Panc1 (cell line): ENCODE measurements at regions not wholly inside any gene's neighbourhood (a gene's known extent, or its start where the extent isn't known, plus 50 kb on each side); places are given as distances from the start of the nearest gene placed in this dataset.

Experiments used
- ATAC-seq: fragments of 200-7000 bp; cut with Tn5 transposase; 2 replicates; pipeline ENCODE4 v1.9.1; 2020; ENCODE audit warnings: mild to moderate bottlenecking, moderate library complexity
- BruUV-seq: library from RNA; stranded (reverse); fragments of 400-500 nt; replicated peaks from 2 replicates; lab custom pipeline; 2021; lab: Mats Ljungman, UMichigan
- CTCF ChIA-PET: fragments of 300-600 bp; sonication (Branson Sonifier 250); formaldehyde crosslinking; loops from one replicate; lab custom pipeline; 2022; ENCODE audit warnings: antibody characterized with exemption; lab: Charles Lee
- POLR2A ChIA-PET: fragments of 300-600 bp; sonication (Branson Sonifier 250); formaldehyde crosslinking; loops from one replicate; lab custom pipeline; 2022; ENCODE audit warnings: antibody characterized with exemption; lab: Charles Lee
- DNase-seq: peaks from one replicate; pipeline ENCODE4 v3.0.0-alpha.2; 2010; ENCODE audit warnings: low read depth, low spot score
- H3K27ac ChIP-seq: 2 replicates; pipeline ENCODE4 v1.5.1; 2011; ENCODE audit warnings: mild to moderate bottlenecking, low read length, inconsistent platforms
- H3K27me3 ChIP-seq: fragments of 200-500 bp; sonication (Bioruptor generic); 2 replicates; pipeline ENCODE4 v1.6.0; 2014; ENCODE audit warnings: low read length, inconsistent platforms; ENCODE audit not compliant: control insufficient read depth, insufficient read depth
- H3K36me3 ChIP-seq: fragments of 200-500 bp; sonication (Bioruptor generic); 2 replicates; pipeline ENCODE4 v1.5.1; 2014; ENCODE audit warnings: inconsistent platforms, mild to moderate bottlenecking, low read length, moderate library complexity; ENCODE audit not compliant: control insufficient read depth, insufficient read depth
- H3K4me1 ChIP-seq: 2 replicates; pipeline ENCODE4 v1.5.1; 2011; ENCODE audit warnings: inconsistent platforms, mild to moderate bottlenecking, low read length, moderate library complexity; ENCODE audit not compliant: control insufficient read depth, insufficient read depth
- H3K4me3 ChIP-seq, 2 experiments: 2 replicates each; pipeline ENCODE4 v1.5.1; 2011 to 2012; ENCODE audit warnings: low read depth in 2 of 2, low read length in 2 of 2, mild to moderate bottlenecking in 2 of 2, inconsistent platforms in 1 of 2, moderate library complexity in 1 of 2
- H3K9me3 ChIP-seq: fragments of 200-500 bp; sonication (Bioruptor generic); 2 replicates; pipeline ENCODE4 v1.5.1; 2014; ENCODE audit warnings: low read depth, mild to moderate bottlenecking, inconsistent platforms, low read length, moderate library complexity; ENCODE audit not compliant: control insufficient read depth, insufficient read depth
- CTCF ChIP-seq: fragments of 450-650 bp; IDR thresholded peaks from 2 replicates; pipeline ENCODE4 v1.5.1; 2017; ENCODE audit warnings: mild to moderate bottlenecking
- POLR2AphosphoS5 ChIP-seq: IDR thresholded peaks from 2 replicates; pipeline ENCODE4 v1.6.1; 2012; ENCODE audit warnings: mild to moderate bottlenecking, low read depth, low read length, moderate library complexity
- REST ChIP-seq, 2 experiments: IDR thresholded peaks; 2 replicates each; pipeline ENCODE4 v1.6.1; 2011 to 2012; ENCODE audit warnings: low read depth in 2 of 2, control low read depth in 1 of 2, low read length in 1 of 2, mild to moderate bottlenecking in 1 of 2, moderate library complexity in 1 of 2; ENCODE audit not compliant: insufficient read depth in 1 of 2
- SIN3A ChIP-seq: IDR thresholded peaks from 2 replicates; pipeline ENCODE4 v1.6.1; 2012; ENCODE audit warnings: low read depth, mild to moderate bottlenecking, low read length, moderate library complexity, borderline replicate concordance; ENCODE audit not compliant: insufficient read depth
- TCF7L2 ChIP-seq: IDR thresholded peaks from 2 replicates; pipeline ENCODE4 v1.6.1; 2011; ENCODE audit warnings: mild to moderate bottlenecking, low read depth, low read length, inconsistent platforms
- in situ Hi-C: cut with HindIII; loops from 2 replicates; pipeline ENCODE4 v1.10.0; 2016; ENCODE audit warnings: low sequenced_read_pairs, low pct_unique_long_range_greater_than_20kb
- intact Hi-C: fragments of 100-400 bp; cut with micrococcal nuclease; formaldehyde crosslinking; loops from one replicate; pipeline ENCODE4 v1.10.0; 2022; ENCODE audit not compliant: unreplicated experiment

- peak overlapping the region; percentile 46; the same call in 1 of the 2 replicates for H3K27ac ChIP-seq
- peaks cover 26% of the 10 kb centered on the region; the same call in 1 of the 2 replicates for H3K9me3 ChIP-seq
- no peak for ATAC-seq
- no peaks in the 10 kb centered on the region for H3K36me3 ChIP-seq
- TF ChIP-seq CTCF, result no peak
- TF ChIP-seq REST (IDR thresholded peaks at IDR 0.05; ENCODE audit: insufficient read depth in 1 of 2, low read depth in 2 of 2, low read length in 1 of 2), result no peak
- no peak for TF ChIP-seq SIN3A
- no peak for TF ChIP-seq TCF7L2
- no peak for TF ChIP-seq POLR2AphosphoS5
- in situ Hi-C loops, result no loop called here
- H3K4me3 ChIP-seq, result no peak overlapping the region
- no peaks in the 10 kb centered on the region for H3K27me3 ChIP-seq
- POLR2A ChIA-PET, result interaction anchor here (0.6 kb wide), 1 partner anchor 66 kb away, joined by 8 read pairs; no protein-coding TSS in a partner anchor
- CTCF ChIA-PET, result no interaction called here
- no TSS peak for BruUV-seq
- no peak for DNase-seq
- peaks cover 6% of the 10 kb centered on the region for H3K4me1 ChIP-seq
- intact Hi-C loops, result loop anchor here (10.0 kb wide), 2 partner anchors 175 to 535 kb away; no protein-coding TSS in a partner anchor
Observed at GRCh38 chr4:123579961-123580360, 183.4 kb downstream of the SPRY1 start.

- no peak for DNase-seq
- CTCF ChIA-PET, result no interaction called here
Observed at GRCh38 chr4:123580981-123581664, 184.5 kb downstream of the SPRY1 start.

More at GRCh38 chr4:123580981-123581664, 184.5 kb downstream of the SPRY1 start:
- no TSS peak for BruUV-seq
- H3K27me3 ChIP-seq, result no peaks in the 10 kb centered on the region
- H3K4me3 ChIP-seq, result no peak overlapping the region
- H3K27ac ChIP-seq, result peak overlapping the region; percentile 51; the same call in 1 of the 2 replicates
- intact Hi-C loops, result loop anchor here (10.0 kb wide), 2 partner anchors 176 to 534 kb away; no protein-coding TSS in a partner anchor
- ATAC-seq, result no peak
- peaks cover 26% of the 10 kb centered on the region; the same call in 1 of the 2 replicates for H3K9me3 ChIP-seq
- H3K36me3 ChIP-seq, result no peaks in the 10 kb centered on the region
- TF ChIP-seq CTCF, result no peak
- POLR2A ChIA-PET, result no interaction called here
- peaks cover 6% of the 10 kb centered on the region; the same call in 1 of the 2 replicates for H3K4me1 ChIP-seq
- in situ Hi-C loops, result no loop called here
